Peyer's patch (tissue), 4 donors: ENCODE measurements at regions not wholly inside any gene's neighbourhood (a gene's known extent, or its start where the extent isn't known, plus 50 kb on each side); places are given as distances from the start of the nearest gene placed in this dataset.

Experiments used
- POLR2A ChIP-seq, 2 donors: fragments of 450-650 bp; IDR thresholded peaks; one replicate each; pipeline ENCODE4 v1.5.1; 2017; ENCODE audit warnings: antibody characterized with exemption in 2 of 2, mild to moderate bottlenecking in 2 of 2, moderate library complexity in 2 of 2
- TF ChIP-seq, protein P1 (sequence below), 6 experiments: fragments of 450-650 bp in 4 of 6; fragments of 200-600 bp in 2 of 6; sonication (generic) in 1 of 6; IDR thresholded peaks; one replicate each; pipeline ENCODE4 v1.5.1; 2017 to 2019; ENCODE audit warnings: antibody characterized with exemption in 6 of 6, mild to moderate bottlenecking in 3 of 6, moderate library complexity in 1 of 6

DNA sequence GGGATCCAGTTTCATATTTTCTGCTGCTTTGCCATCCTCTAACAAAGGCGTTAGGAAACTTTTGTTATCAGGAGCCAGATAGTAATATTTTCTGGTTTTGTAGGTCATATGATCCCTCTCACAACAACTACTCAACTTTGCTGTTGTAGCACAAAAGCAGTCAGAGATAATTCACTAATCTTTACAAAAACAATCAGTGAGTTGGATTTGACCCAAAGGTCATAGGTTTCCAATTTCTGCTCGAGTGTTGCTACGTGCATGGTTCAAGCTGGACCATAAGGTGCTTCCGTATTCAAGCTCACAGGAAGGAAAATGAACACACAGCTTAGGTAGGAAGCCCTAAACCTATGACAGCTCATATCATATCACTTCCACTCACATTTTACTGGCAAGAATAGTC, 92.4 kb upstream of the SFMBT2 start:
- TF ChIP-seq, protein P1, sequence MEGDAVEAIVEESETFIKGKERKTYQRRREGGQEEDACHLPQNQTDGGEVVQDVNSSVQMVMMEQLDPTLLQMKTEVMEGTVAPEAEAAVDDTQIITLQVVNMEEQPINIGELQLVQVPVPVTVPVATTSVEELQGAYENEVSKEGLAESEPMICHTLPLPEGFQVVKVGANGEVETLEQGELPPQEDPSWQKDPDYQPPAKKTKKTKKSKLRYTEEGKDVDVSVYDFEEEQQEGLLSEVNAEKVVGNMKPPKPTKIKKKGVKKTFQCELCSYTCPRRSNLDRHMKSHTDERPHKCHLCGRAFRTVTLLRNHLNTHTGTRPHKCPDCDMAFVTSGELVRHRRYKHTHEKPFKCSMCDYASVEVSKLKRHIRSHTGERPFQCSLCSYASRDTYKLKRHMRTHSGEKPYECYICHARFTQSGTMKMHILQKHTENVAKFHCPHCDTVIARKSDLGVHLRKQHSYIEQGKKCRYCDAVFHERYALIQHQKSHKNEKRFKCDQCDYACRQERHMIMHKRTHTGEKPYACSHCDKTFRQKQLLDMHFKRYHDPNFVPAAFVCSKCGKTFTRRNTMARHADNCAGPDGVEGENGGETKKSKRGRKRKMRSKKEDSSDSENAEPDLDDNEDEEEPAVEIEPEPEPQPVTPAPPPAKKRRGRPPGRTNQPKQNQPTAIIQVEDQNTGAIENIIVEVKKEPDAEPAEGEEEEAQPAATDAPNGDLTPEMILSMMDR (IDR thresholded peaks at IDR 0.05): no peak
- TF ChIP-seq POLR2A (IDR thresholded peaks at IDR 0.05): no peak
